WTC11 (cell line): ENCODE measurements at regions not wholly inside any gene's neighbourhood (a gene's known extent, or its start where the extent isn't known, plus 50 kb on each side); places are given as distances from the start of the nearest gene placed in this dataset.

Source experiments
- TF ChIP-seq, protein P1 (sequence below): sonication (generic); formaldehyde crosslinking; IDR thresholded peaks from 2 replicates; pipeline ENCODE4 v1.8.1; 2023; ENCODE audit warnings: mild to moderate bottlenecking, missing genetic modification reagents, moderate library complexity
- TF ChIP-seq, protein P2 (sequence below): fragments of 200-600 bp; IDR thresholded peaks from 2 replicates; pipeline ENCODE4 v1.8.0; 2022; ENCODE audit warnings: antibody characterized with exemption

DNA sequence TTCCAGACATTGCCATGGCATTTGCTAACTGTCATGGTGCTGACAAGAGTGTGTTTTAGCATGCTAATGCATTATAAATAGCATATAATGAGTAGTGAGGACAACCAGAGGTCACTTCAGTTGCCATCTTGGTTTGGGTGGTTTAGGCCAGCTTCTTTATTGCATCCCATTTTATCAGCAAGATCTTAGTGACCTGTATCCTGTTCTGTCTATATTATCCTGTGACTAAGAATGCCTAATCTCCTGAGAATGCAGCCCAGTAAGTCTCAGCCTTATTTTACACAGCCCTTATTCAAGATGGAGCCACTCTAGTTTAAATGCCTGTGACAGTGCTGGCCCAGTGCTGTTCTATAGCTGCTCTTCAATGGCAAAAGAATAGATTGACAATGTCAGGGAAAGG is 781.0 kb upstream of the ADGRB3 start:
- TF ChIP-seq, protein P1, sequence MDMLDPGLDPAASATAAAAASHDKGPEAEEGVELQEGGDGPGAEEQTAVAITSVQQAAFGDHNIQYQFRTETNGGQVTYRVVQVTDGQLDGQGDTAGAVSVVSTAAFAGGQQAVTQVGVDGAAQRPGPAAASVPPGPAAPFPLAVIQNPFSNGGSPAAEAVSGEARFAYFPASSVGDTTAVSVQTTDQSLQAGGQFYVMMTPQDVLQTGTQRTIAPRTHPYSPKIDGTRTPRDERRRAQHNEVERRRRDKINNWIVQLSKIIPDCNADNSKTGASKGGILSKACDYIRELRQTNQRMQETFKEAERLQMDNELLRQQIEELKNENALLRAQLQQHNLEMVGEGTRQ (CRISPR knock-in tag): no peak
- TF ChIP-seq, protein P2, sequence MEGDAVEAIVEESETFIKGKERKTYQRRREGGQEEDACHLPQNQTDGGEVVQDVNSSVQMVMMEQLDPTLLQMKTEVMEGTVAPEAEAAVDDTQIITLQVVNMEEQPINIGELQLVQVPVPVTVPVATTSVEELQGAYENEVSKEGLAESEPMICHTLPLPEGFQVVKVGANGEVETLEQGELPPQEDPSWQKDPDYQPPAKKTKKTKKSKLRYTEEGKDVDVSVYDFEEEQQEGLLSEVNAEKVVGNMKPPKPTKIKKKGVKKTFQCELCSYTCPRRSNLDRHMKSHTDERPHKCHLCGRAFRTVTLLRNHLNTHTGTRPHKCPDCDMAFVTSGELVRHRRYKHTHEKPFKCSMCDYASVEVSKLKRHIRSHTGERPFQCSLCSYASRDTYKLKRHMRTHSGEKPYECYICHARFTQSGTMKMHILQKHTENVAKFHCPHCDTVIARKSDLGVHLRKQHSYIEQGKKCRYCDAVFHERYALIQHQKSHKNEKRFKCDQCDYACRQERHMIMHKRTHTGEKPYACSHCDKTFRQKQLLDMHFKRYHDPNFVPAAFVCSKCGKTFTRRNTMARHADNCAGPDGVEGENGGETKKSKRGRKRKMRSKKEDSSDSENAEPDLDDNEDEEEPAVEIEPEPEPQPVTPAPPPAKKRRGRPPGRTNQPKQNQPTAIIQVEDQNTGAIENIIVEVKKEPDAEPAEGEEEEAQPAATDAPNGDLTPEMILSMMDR: no peak
